HepG2 (cell line): ENCODE measurements at regions not wholly inside any gene's neighbourhood (a gene's known extent, or its start where the extent isn't known, plus 50 kb on each side); places are given as distances from the start of the nearest gene placed in this dataset.

Experiments used
- ATAC-seq: fragments of 200-7000 bp; cut with Tn5 transposase; 3 replicates; pipeline ENCODE4 v1.9.1; 2020; ENCODE audit warnings: mild to moderate bottlenecking, moderate library complexity
- BruUV-seq: library from RNA; stranded (reverse); fragments of 400-500 nt; replicated peaks from 2 replicates; lab custom pipeline; 2021; lab: Mats Ljungman, UMichigan
- CTCF ChIA-PET: fragments of 300-600 bp; formaldehyde crosslinking; extraction: SDS; loops from one replicate; lab custom pipeline; 2021; ENCODE audit warnings: low total read pairs, inconsistent platforms, low intra/inter-chr PET ratio; lab: Yijun Ruan, JAX
- POLR2A ChIA-PET: fragments of 350-600 bp; sonication (Branson Sonifier 250); formaldehyde crosslinking; loops from one replicate; lab custom pipeline; 2020; ENCODE audit warnings: antibody characterized with exemption, inconsistent platforms; lab: Yijun Ruan, JAX
- DNase-seq: peaks from one replicate; pipeline ENCODE4 v3.0.0-alpha.2; 2015; ENCODE audit warnings: low spot score
- FAIRE-seq: peaks from 3 replicates; lab custom pipeline; 2011; peaks lifted over from hg19 to GRCh38; lab: Jason Lieb, UNC
- H2AFZ ChIP-seq: one replicate; pipeline ENCODE4 v1.6.1; 2011; ENCODE audit warnings: low read length, inconsistent platforms
- H3K27ac ChIP-seq: fragments of 300-600 bp; 3 replicates; pipeline ENCODE4 v1.8.0; 2011; ENCODE audit warnings: mixed run types, mild to moderate bottlenecking, mixed read lengths, low read length, inconsistent platforms; ENCODE audit not compliant: insufficient read depth; ENCODE audit errors: extremely low read length
- H3K27me3 ChIP-seq, 2 experiments: fragments of 200-600 bp in 1 of 2; 2 replicates in 1 of 2; 3 replicates in 1 of 2; pipeline versions ENCODE4 v1.6.0 to v1.8.0; 2011; ENCODE audit warnings: low read length in 2 of 2, mild to moderate bottlenecking in 2 of 2, moderate library complexity in 2 of 2, inconsistent platforms in 1 of 2; ENCODE audit not compliant: insufficient read depth in 2 of 2, control insufficient read depth in 1 of 2
- H3K36me3 ChIP-seq, 2 experiments: fragments of 200-600 bp in 1 of 2; replicated peaks in 1 of 2; 2 replicates in 1 of 2; 3 replicates in 1 of 2; pipeline versions ENCODE4 v1.5.1 to v1.8.0; 2011; ENCODE audit warnings: low read length in 2 of 2, inconsistent platforms in 1 of 2; ENCODE audit not compliant: insufficient read depth in 2 of 2, control insufficient read depth in 1 of 2
- H3K4me1 ChIP-seq: 2 replicates; pipeline ENCODE4 v1.5.1; 2012; ENCODE audit warnings: low read length, inconsistent platforms; ENCODE audit not compliant: insufficient read depth
- H3K4me2 ChIP-seq: 2 replicates; pipeline ENCODE4 v1.6.0; 2011; ENCODE audit warnings: low read depth, low read length, inconsistent platforms
- H3K4me3 ChIP-seq, 3 experiments: fragments of 200-600 bp in 1 of 3; sonication (generic), shearing (Covaris generic) in 1 of 3; replicated peaks in 1 of 3; 2 replicates each; pipeline ENCODE4 v1.5.1; 2011 to 2016; ENCODE audit warnings: low read length in 3 of 3, inconsistent platforms in 2 of 3, low read depth in 2 of 3, mild to moderate bottlenecking in 2 of 3, control low read depth in 1 of 3, mixed read lengths in 1 of 3; ENCODE audit not compliant: insufficient read depth in 1 of 3
- H3K79me2 ChIP-seq: one replicate; pipeline ENCODE4 v1.6.1; 2011; ENCODE audit warnings: low read length, inconsistent platforms; ENCODE audit not compliant: insufficient read depth
- H3K9ac ChIP-seq: 2 replicates; pipeline ENCODE4 v1.6.0; 2011; ENCODE audit warnings: mild to moderate bottlenecking, low read depth, low read length, inconsistent platforms; ENCODE audit not compliant: insufficient read depth
- H3K9me3 ChIP-seq: 2 replicates; pipeline ENCODE4 v1.5.1; 2012; ENCODE audit warnings: mild to moderate bottlenecking, low read length
- H4K20me1 ChIP-seq: 2 replicates; pipeline ENCODE4 v1.6.0; 2011; ENCODE audit warnings: inconsistent platforms, mild to moderate bottlenecking, low read length, moderate library complexity; ENCODE audit not compliant: insufficient read depth
- FOSL2 ChIP-seq: sonication (generic); formaldehyde crosslinking; IDR thresholded peaks from 2 replicates; pipeline ENCODE4 v1.4.0; 2020; ENCODE audit warnings: missing genetic modification reagents
- HNRNPUL1 ChIP-seq: fragments of 200-400 bp; formaldehyde crosslinking; IDR thresholded peaks from 2 replicates; pipeline ENCODE4 v1.6.1; 2017; ENCODE audit warnings: low read depth, mild to moderate bottlenecking, low read length, moderate library complexity
- NR2C2 ChIP-seq: sonication (generic); formaldehyde crosslinking; IDR thresholded peaks from 2 replicates; pipeline ENCODE4 v1.4.0; 2020; ENCODE audit warnings: missing genetic modification reagents, mild to moderate bottlenecking, moderate library complexity, borderline replicate concordance
- ZBTB10 ChIP-seq: sonication (generic); formaldehyde crosslinking; IDR thresholded peaks from 2 replicates; pipeline ENCODE4 v1.4.0; 2020; ENCODE audit warnings: missing genetic modification reagents, borderline replicate concordance
- ZNF256 ChIP-seq: sonication (generic); formaldehyde crosslinking; conservative IDR thresholded peaks from 2 replicates; pipeline ENCODE4 v1.4.0; 2020; ENCODE audit warnings: missing genetic modification reagents
- ZNF407 ChIP-seq: sonication (generic); formaldehyde crosslinking; IDR thresholded peaks from one replicate; pipeline ENCODE4 v1.5.1; 2020; ENCODE audit warnings: mild to moderate bottlenecking, missing genetic modification reagents; ENCODE audit errors: not compliant biosample characterization
- WGBS: methylation state at CpG from one replicate; pipeline ENCODE4 v1.1.6; 2017; ENCODE audit warnings: low lambda C conversion rate; 5-methylcytosine and 5-hydroxymethylcytosine counted together
- in situ Hi-C: cut with HindIII; loops from 2 replicates; pipeline ENCODE4 v1.10.0; 2017; ENCODE audit warnings: low pct_unique_long_range_greater_than_20kb; ENCODE audit not compliant: extremely low pct_ligation_motif_present
- intact Hi-C: fragments of 100-400 bp; cut with micrococcal nuclease; formaldehyde crosslinking; loops from one replicate; pipeline ENCODE4 v1.10.0; 2022; ENCODE audit not compliant: unreplicated experiment
- TF ChIP-seq, protein P1 (sequence below): IDR thresholded peaks from 2 replicates; pipeline ENCODE4 v1.6.1; 2016; ENCODE audit warnings: missing biosample characterization, missing genetic modification reagents, low read depth
- TF ChIP-seq, protein P2 (sequence below), 2 experiments: sonication (generic) in 1 of 2; formaldehyde crosslinking in 1 of 2; IDR thresholded peaks; 2 replicates each; pipeline versions ENCODE4 v1.5.1 to v1.6.1; 2011 to 2020; ENCODE audit warnings: borderline replicate concordance in 1 of 2, low read depth in 1 of 2, low read length in 1 of 2, mild to moderate bottlenecking in 1 of 2, missing genetic modification reagents in 1 of 2, moderate library complexity in 1 of 2

- BruUV-seq: no TSS peak
- CTCF ChIA-PET: no interaction called here
- no peak for FAIRE-seq
- no peak for ATAC-seq
- no peak for DNase-seq
- Histone ChIP-seq H3K4me3 (no peak overlapping the region), H3K4me1 (no peaks in the 10 kb centered on the region), H4K20me1 (no peaks in the 10 kb centered on the region), H3K27ac (no peak overlapping the region), H3K4me2 (no peak overlapping the region), H3K36me3 (no peaks in the 10 kb centered on the region), H3K9me3 (no peaks in the 10 kb centered on the region), H3K9ac (no peak overlapping the region), H3K27me3 (no peaks in the 10 kb centered on the region), H3K79me2 (no peaks in the 10 kb centered on the region), H2AFZ (no peak overlapping the region)
- intact Hi-C loops (no loop called here), in situ Hi-C loops (no loop called here)
- POLR2A ChIA-PET: no interaction called here
- WGBS: 32% methylated on average over 2 of the region's 2 CpGs
- TF ChIP-seq, protein P1, sequence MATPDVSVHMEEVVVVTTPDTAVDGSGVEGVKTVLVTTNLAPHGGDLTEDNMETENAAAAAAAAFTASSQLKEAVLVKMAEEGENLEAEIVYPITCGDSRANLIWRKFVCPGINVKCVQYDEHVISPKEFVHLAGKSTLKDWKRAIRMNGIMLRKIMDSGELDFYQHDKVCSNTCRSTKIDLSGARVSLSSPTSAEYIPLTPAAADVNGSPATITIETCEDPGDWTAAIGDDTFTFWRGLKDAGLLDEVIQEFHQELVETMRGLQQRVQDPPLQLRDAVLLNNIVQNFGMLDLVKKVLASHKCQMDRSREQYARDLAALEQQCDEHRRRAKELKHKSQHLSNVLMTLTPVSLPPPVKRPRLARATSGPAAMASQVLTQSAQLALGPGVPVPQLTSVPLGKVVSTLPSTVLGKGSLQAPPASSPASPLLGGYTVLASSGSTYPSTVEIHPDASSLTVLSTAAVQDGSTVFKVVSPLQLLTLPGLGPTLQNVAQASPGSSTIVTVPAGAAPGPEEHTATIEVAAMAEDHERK (CRISPR knock-in tag): no peak
- TF ChIP-seq FOSL2 (no peak), ZNF256 (CRISPR knock-in tag) (no peak), ZNF407 (CRISPR knock-in tag) (no peak), NR2C2 (CRISPR knock-in tag) (no peak), HNRNPUL1 (no peak), ZBTB10 (CRISPR knock-in tag) (no peak)
- TF ChIP-seq, protein P2, sequence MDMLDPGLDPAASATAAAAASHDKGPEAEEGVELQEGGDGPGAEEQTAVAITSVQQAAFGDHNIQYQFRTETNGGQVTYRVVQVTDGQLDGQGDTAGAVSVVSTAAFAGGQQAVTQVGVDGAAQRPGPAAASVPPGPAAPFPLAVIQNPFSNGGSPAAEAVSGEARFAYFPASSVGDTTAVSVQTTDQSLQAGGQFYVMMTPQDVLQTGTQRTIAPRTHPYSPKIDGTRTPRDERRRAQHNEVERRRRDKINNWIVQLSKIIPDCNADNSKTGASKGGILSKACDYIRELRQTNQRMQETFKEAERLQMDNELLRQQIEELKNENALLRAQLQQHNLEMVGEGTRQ (IDR thresholded peaks at IDR 0.05; ENCODE audit: low read depth, low read length): no peak
- TF ChIP-seq, protein P2 (CRISPR knock-in tag; IDR thresholded peaks at IDR 0.05; ENCODE audit: borderline replicate concordance): no peak
Observed at GRCh38 chr3:4069796-4070195, 233.4 kb upstream of the SETMAR start.
